DMS 273 (cell line): ENCODE measurements at regions not wholly inside any gene's neighbourhood (a gene's known extent, or its start where the extent isn't known, plus 50 kb on each side); places are given as distances from the start of the nearest gene placed in this dataset.
A peak's percentile ranks its signal among the peaks of the same experiment; 100 is the strongest.
"Not testable (repeated sequence)": the region's sequence is repeated elsewhere in the genome, so short reads cannot be mapped to it uniquely, and the experiment has no call there.

Experiments
- DNase-seq: peaks from one replicate; lab custom pipeline; 2025; ENCODE audit not compliant: unreplicated experiment; lab: John Stamatoyannopoulos, UW

- no peak for DNase-seq
Measured at GRCh38 chr13:28574617-28575142, 79.8 kb upstream of the FLT1 start.

DNA sequence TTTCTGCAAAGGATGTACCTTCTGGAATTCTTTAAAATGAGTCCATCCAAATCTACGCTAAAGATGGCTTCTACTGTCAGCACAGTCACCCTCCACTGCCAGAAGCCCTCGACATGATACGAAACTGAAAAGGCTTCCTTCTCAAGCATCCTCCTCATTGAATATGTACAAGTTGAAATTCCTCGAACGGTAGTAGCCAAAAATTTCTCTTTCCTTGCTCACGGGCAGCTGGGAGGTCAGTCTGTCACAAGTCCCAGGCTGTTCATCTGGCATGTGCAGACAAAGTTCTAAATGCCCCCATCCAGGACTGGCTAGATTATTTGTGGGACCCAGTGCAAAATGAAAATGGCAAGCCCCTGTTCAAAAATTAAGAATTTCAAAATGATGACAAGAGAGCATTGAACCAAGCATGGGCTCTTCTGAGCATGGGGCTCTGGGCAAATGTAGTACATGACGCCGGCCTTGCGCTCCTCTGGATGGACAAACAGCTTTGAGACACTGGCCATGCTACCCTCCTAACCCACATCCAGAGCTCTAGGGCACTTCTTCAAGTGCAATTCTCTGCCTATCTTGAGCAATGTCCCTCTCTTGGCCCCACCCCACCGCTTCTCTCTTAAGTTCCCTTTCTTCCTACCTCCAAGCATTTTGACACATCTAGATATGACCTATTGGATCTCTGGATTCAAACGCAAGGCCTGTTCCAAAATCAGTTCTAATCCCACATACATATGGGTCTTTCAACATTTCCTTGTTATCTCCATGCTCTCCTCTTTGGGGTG, 78.9 kb upstream of the FLT1 start:
- DNase-seq = no peak

DNA sequence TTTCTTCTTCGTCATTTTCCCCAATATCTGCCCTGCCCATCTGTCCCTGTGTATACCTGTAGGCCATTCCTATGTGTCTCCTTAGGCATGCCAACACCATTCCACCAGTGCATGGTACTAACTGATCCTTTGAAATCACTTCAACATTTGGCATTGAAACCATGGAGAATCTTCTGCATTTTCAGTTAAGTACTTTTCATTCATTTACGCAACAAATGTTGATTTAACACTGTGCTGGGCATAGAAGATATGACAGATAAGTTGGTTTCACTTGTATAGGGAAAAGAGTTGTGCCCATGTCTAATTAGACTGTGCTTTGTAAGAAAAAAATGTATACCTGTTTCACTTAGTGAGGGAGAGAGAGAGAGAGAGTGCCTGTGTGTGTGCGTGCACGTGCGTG, 77.9 kb upstream of the FLT1 start:
- no peak for DNase-seq

GRCh38 chr13:28570356-28570755, 75.4 kb upstream of the FLT1 start:
- DNase-seq = not testable (repeated sequence)

DNA sequence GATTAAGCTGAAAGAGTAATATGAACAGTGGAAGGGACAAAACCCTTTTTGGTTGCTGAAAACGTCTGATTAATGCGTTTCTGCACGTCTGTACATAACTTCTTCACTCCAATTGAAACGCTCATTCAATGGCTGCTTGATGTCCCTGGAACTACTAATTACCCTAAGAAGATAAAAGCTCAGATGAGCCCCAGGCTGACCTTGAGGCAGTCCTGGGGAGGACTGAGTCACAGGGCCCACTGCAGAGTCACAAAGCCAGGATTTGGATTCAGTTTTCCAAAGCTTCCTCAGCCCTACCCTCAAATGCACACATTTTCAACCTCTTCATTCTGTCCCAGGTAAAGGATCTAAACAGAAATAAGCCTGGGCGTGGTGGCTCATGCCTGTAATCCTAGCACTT, 75.0 kb upstream of the FLT1 start:
- no peak for DNase-seq

GRCh38 chr13:28568286-28568685, 73.4 kb upstream of the FLT1 start:
- DNase-seq = peak; percentile 65

DNA sequence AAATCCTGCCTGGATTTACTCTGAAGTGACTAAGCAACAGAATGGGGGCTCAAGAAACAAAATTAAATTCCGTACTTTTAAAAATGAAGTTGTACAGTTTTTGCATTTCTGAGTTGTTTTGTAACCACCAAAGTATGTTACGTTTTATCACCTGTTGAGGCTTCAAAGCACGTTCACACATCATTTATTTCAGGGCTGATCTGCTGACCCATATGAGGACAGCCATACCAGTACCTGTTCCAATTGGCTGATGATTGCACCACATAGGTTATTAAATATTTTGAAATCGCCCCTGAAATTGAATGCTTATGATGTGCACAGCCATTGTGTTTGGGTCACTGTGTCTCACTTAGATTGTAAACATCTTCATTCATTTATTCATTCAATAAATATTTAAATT, 72.0 kb upstream of the FLT1 start:
- no peak for DNase-seq

DNA sequence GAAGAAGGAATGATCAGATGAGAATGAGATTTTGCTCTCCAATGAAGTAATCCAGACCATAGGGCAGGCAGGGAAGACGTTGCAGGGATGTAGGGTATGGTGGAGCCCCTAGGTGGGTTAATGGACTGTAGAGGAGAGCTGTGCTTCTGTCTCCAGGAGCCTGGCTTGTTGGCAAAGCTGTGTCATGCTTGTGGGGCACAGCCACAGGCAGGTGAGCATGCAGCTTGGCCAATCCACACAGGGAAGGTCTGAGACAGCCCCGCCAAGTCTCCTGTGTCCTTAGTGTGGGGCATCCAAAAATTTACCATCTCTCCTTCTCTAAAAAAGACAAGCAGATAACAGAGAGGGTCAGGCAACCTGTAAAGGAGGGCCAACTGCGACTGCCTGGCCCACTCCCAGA, 71.4 kb upstream of the FLT1 start:
- DNase-seq = no peak

- DNase-seq = no peak
Measured at GRCh38 chr13:28564030-28564429, 69.1 kb upstream of the FLT1 start.

GRCh38 chr13:28563609-28564008, 68.7 kb upstream of the FLT1 start:
- DNase-seq = no peak

DNA sequence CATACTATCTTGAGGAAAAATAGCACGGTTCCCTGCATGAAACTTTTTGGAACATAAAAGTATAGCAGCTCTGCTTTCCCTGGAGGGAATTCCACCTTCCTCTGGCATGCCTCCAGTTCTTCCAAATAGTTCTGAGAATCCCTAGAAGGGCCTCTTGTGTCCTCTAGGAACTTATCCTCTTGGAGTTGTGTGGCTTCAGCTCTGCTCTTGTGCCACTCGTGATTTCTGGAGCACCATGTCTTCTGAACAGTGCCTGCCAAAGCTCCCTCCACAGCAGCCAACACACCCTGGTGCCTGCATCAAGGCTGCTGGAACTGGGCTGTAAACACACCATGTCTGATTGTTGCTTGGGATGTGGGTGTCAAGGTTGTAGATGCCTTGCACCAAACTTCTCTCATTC, 65.7 kb upstream of the FLT1 start:
- DNase-seq = no peak

GRCh38 chr13:28559636-28560259, 64.8 kb upstream of the FLT1 start:
- DNase-seq = no peak

GRCh38 chr13:28558567-28558966, 63.6 kb upstream of the FLT1 start:
- DNase-seq = no peak

DNA sequence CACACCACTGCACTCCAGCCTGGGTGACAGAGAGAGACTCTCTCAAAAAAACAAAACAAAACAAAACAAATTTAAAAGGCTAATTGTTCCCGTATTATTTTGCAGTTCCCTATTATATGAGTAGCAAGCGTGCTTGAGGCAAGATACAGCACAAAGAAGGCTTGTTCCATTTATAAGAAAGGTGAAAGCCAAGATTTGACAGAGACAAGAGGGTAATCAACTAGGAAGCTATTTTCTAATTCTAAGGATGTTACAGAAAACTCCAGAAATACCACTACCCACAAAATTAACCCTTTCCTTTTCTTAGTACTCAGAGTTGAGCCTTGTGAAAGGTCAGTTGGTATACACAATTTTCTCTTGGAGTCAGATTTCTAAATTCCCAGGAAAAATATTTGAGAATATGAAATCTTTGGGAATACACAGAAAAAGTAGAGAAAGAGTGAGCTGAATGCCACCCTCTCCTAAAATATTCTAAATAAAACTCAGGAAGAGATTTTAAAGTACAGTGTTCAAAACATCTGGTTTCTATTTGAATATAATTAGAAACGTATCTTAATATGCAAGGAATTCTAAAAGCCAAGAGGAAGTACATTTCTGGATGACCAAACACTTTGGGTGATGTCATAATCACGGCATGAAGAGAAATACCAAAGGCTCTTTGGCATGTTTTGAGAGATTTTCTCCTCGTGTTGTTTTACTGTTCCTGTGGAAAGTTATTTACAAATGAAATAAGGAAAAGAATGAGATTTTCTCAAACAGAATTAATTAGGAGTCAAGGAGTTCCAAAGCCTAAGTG, 63.0 kb upstream of the FLT1 start:
- no peak for DNase-seq

DNA sequence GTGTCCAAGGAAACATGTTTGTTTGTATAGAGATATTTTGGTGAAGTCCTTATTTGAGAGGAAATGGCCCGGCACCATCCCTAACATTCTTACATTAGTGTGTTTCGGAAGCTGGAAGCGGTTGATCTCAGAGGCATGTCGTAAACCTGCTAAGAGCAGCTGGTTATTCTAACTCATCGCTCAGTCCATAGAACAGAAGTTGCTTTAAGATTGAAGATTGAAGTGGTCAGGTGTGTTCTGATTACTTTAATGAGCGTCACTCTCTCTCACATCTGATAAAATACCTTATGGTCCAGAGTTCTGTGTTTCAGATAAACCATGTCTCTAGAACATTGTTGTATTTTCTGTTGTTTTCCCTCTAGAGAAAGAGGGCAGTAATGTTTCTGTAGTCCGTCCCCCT, 60.2 kb upstream of the FLT1 start:
- DNase-seq = no peak

DNA sequence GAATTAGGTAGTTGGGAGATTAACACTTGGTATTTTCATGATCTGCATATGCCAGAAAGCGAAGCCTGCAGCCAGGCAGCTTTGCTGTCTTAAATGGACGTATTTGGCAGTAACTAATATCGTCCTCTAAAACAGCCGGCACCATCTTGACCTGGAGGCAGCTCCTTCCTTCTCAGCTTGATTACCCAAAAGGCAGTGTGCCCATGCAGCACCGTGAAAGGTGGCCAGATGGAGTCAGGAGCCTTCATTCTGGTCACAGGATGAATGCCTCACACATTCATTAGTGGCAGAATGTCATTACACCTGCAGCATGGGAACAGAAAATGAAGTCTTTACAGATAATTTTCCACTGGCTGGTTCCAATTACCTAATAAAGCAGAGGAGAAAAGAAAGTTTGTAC, 59.0 kb upstream of the FLT1 start:
- DNase-seq = no peak

DNA sequence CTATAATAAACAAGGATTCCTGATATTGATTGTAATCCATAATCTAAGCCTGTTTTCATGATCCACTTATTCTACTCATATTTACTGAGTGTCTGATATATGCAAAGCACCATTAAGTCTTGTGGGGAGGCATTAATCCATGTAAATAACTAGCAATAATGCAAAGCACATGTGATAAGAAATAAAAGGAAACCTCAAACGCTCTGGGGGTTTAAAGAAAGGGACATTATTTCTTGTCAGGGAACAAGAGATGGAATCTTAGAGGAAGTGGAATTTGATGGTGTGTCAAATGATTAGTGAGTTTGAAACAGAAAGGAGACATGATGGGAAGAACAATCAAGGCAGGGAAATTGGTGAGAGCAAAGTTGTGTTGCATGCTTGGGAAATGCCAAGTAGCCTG, 57.4 kb upstream of the FLT1 start:
- no peak for DNase-seq

DNA sequence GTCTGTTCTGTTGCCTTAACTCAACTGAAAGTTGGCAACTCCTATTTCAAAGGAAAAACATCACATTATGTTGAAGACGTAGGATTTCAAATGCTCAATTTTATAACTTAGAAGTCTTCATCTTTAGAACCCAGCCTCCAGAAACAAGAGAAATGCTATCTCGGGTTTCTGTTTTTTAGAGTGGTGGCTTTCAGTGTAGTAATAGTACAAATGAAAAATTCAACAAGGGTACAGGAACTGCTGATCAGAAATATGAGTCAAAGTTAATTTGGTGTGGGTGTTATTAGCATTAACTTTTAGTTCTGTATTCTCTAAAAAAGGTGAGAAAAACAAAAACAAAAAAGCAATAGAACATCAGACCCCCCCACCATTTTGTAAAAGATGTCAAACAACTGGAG, 56.6 kb upstream of the FLT1 start:
- no peak for DNase-seq

GRCh38 chr13:28550721-28551497, 56.0 kb upstream of the FLT1 start:
- DNase-seq = no peak

DNA sequence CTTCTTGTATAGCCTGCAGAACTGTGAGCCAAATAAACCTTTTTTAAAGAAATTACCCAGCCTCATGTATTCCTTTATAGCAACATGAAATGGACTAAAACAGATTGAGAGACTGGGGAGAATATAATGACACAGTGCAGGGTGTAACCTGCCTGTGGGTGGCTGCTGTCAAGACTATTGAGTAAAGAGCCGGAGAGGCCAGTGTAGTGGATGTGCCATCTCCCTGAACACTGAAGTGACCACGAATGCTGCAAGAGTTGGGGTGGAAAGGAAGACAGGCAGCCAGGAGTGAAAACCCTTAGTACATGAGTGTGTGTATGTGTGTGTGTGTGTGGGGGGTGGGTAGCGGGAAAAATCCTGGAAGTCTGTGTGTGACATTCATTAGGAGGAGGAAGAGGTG, 55.2 kb upstream of the FLT1 start:
- DNase-seq = no peak

DNA sequence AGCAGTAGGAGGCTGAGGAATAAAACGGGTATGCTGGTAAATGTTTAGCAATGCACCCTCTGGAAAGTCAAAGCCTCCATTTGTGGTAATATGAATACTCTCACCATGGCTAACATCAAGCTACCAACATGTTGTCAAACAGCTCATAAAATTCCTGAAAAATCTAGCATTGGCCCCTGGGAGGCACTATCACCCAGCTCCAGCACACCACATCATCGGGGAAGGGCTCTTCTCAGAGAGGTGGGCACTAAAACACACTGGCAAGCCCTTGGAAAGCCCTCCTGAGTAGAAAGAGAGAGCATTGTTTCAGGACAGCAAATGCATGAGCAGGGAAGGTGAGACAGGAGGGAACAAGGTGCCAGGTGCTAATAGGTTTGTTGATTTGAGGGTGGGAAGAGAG, 53.9 kb upstream of the FLT1 start:
- peak; percentile 7 for DNase-seq
